GM19023 (cell line): ENCODE measurements at regions not wholly inside any gene's neighbourhood (a gene's known extent, or its start where the extent isn't known, plus 50 kb on each side); places are given as distances from the start of the nearest gene placed in this dataset.

Source experiments
- ATAC-seq: cut with Tn5 transposase; IDR thresholded peaks from one replicate; pipeline ENCODE4 v1.9.1; 2021; ENCODE audit warnings: mild to moderate bottlenecking, moderate library complexity; ENCODE audit not compliant: unreplicated experiment

- ATAC-seq, result no peak
Observed at GRCh38 chr7:81606078-81606863, 163.6 kb downstream of the HGF start.

GRCh38 chr7:81605493-81605892 is 164.4 kb downstream of the HGF start:
- ATAC-seq, result no peak

- no peak for ATAC-seq
Observed at GRCh38 chr7:81604808-81605174, 165.1 kb downstream of the HGF start.

GRCh38 chr7:81604075-81604807 is 165.6 kb downstream of the HGF start:
- ATAC-seq, result no peak

GRCh38 chr7:81600608-81601007 is 169.2 kb downstream of the HGF start:
- no peak for ATAC-seq

GRCh38 chr7:81598951-81599350 is 170.9 kb downstream of the HGF start:
- no peak for ATAC-seq

GRCh38 chr7:81594767-81595166 is 175.1 kb downstream of the HGF start:
- no peak for ATAC-seq

GRCh38 chr7:81590131-81590530 is 179.7 kb downstream of the HGF start:
- no peak for ATAC-seq

- ATAC-seq, result no peak
Observed at GRCh38 chr7:81584667-81585066, 185.2 kb downstream of the HGF start.

GRCh38 chr7:81583882-81584533 is 185.8 kb downstream of the HGF start:
- ATAC-seq, result no peak

GRCh38 chr7:81583090-81583489 is 186.8 kb downstream of the HGF start:
- ATAC-seq, result no peak

GRCh38 chr7:81577642-81578340 is 192.1 kb downstream of the HGF start:
- ATAC-seq, result no peak

GRCh38 chr7:81574723-81575326 is 195.0 kb downstream of the HGF start:
- no peak for ATAC-seq

GRCh38 chr7:81573932-81574331 is 195.9 kb downstream of the HGF start:
- ATAC-seq, result no peak

GRCh38 chr7:81573128-81573527 is 196.7 kb downstream of the HGF start:
- no peak for ATAC-seq

GRCh38 chr7:81562581-81562980 is 207.3 kb downstream of the HGF start:
- ATAC-seq, result no peak

GRCh38 chr7:81560708-81561107 is 209.1 kb downstream of the HGF start:
- ATAC-seq, result no peak

GRCh38 chr7:81549484-81550016 is 220.3 kb downstream of the HGF start:
- ATAC-seq, result no peak

GRCh38 chr7:81534996-81535395 is 234.9 kb downstream of the HGF start:
- ATAC-seq, result no peak

- no peak for ATAC-seq
Observed at GRCh38 chr7:81534446-81534845, 235.4 kb downstream of the HGF start.

- no peak for ATAC-seq
Observed at GRCh38 chr7:81533931-81534330, 235.9 kb downstream of the HGF start.
